Activated CD8-positive, alpha-beta T cell treated with anti-CD3 and anti-CD28 coated beads, Interleukin-2, amount 10 ng/mL, durations not matched to agents 7 days and 5 days (primary cell): ENCODE measurements at regions not wholly inside any gene's neighbourhood (a gene's known extent, or its start where the extent isn't known, plus 50 kb on each side); places are given as distances from the start of the nearest gene placed in this dataset.

Experiments used
- ATAC-seq: fragments of 150-1000 bp; cut with Tn5 transposase; one replicate; pipeline ENCODE4 v1.10.0; 2021; ENCODE audit warnings: moderate library complexity
- CTCF ChIA-PET: fragments of 350-600 bp; sonication (Branson Sonifier 250); formaldehyde crosslinking; loops from one replicate; lab custom pipeline; 2021; ENCODE audit warnings: antibody characterized with exemption; lab: Charles Lee
- POLR2A ChIA-PET: fragments of 350-600 bp; sonication (Branson Sonifier 250); formaldehyde crosslinking; loops from one replicate; lab custom pipeline; 2021; ENCODE audit warnings: antibody characterized with exemption; lab: Charles Lee
- DNase-seq: peaks from one replicate; pipeline ENCODE4 v3.0.0-alpha.2; 2020
- H3K27ac Mint-ChIP-seq: one replicate; pipeline ENCODE4 v1.8.0; 2021; ENCODE audit warnings: mild to moderate bottlenecking, mixed read lengths
- H3K27me3 Mint-ChIP-seq: one replicate; pipeline ENCODE4 v1.8.0; 2021; ENCODE audit warnings: low read depth, mixed read lengths
- H3K36me3 Mint-ChIP-seq: one replicate; pipeline ENCODE4 v1.8.0; 2021; ENCODE audit warnings: low read depth, mixed read lengths
- H3K4me1 Mint-ChIP-seq: one replicate; pipeline ENCODE4 v1.8.0; 2021; ENCODE audit warnings: low read depth, mixed read lengths
- H3K4me3 Mint-ChIP-seq: one replicate; pipeline ENCODE4 v1.8.0; 2021; ENCODE audit warnings: mild to moderate bottlenecking, mixed read lengths
- H3K9me3 Mint-ChIP-seq: one replicate; pipeline ENCODE4 v1.8.0; 2022; ENCODE audit warnings: mixed read lengths; ENCODE audit not compliant: insufficient read depth

GRCh38 chr3:182241766-182242488 lies 530.2 kb downstream of the SOX2 start:
- ChIA-PET POLR2A (no interaction called here), CTCF (no interaction called here)
- Mint-ChIP-seq H3K9me3 (no peaks in the 10 kb centered on the region), H3K4me3 (no peak overlapping the region), H3K4me1 (no peaks in the 10 kb centered on the region), H3K27me3 (no peaks in the 10 kb centered on the region), H3K27ac (no peak overlapping the region), H3K36me3 (no peaks in the 10 kb centered on the region)
- no peak for DNase-seq
- no peak for ATAC-seq

DNA sequence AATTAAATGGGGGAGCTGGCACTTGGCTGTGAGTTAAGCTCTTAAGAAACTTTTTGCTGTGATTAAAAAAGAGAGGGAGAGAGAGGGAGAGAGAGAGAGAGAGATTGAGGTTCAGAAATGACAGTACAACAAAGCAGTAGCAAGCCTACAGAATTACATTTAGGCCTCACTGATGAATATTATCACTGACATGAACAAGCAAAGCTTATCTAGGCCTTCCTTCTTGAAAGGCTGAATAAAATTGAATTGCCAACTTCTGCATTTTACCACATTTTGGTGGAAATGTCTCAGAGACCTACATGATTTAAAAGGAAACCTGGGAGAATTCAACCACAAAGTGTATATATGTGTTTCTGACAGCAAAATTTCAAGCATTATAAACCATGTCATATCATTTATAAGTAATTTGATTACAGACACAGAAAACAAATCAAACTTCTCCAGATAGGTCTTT lies 530.8 kb downstream of the SOX2 start:
- ATAC-seq: no peak
- H3K36me3 Mint-ChIP-seq: no peaks in the 10 kb centered on the region
- no peaks in the 10 kb centered on the region for H3K9me3 Mint-ChIP-seq
- H3K4me1 Mint-ChIP-seq: no peaks in the 10 kb centered on the region
- no peak overlapping the region for H3K27ac Mint-ChIP-seq
- ChIA-PET CTCF (no interaction called here), POLR2A (no interaction called here)
- H3K27me3 Mint-ChIP-seq: no peaks in the 10 kb centered on the region
- DNase-seq: no peak
- no peak overlapping the region for H3K4me3 Mint-ChIP-seq

- Mint-ChIP-seq H3K4me1 (no peaks in the 10 kb centered on the region), H3K27ac (no peak overlapping the region), H3K36me3 (no peaks in the 10 kb centered on the region), H3K27me3 (no peaks in the 10 kb centered on the region), H3K4me3 (no peak overlapping the region), H3K9me3 (no peaks in the 10 kb centered on the region)
- ATAC-seq (no peak), DNase-seq (no peak)
- ChIA-PET POLR2A (no interaction called here), CTCF (no interaction called here)
These were observed 531.9 kb downstream of the SOX2 start for GRCh38 chr3:182243625-182244024.

DNA sequence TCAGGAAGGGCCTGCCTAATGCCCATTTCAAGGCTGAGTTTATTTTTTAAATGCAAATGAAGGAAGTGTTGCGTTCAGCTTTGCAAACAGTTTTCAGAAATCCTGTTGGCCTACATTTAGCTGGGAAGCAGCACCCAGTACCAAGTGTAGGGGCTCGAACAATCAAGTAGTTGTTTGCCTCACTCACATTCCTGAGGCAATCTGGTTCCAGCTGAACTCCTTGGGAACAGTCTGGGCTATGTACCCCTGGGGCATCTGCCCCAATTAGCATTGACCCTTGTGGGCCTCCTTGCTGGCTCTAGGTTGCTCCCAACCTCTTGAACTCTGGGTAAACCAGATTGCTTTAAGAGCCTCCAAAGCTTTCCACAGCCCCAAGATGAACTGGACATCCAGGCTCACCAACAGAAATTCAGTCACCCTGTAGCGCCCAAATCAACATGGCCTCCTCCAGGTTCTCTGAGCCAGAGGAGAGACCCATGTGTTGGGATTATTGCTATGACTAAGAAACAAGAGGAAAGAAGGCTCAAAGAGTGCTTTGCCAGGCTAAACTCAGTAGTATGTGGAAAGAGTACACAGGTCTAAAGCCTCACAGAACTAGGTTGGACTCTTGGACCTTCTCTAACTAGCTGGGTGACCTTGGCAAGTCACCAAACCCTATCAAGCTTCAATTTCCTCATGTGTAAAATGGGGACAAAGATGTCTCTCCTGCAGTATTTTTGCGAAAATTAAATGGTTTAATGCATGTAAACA lies 532.7 kb downstream of the SOX2 start:
- DNase-seq (no peak), ATAC-seq (no peak)
- POLR2A ChIA-PET: no interaction called here
- CTCF ChIA-PET: no interaction called here
- no peaks in the 10 kb centered on the region for H3K27me3 Mint-ChIP-seq
- H3K4me3 Mint-ChIP-seq: no peak overlapping the region
- no peaks in the 10 kb centered on the region for H3K9me3 Mint-ChIP-seq
- no peak overlapping the region for H3K27ac Mint-ChIP-seq
- H3K36me3 Mint-ChIP-seq: no peaks in the 10 kb centered on the region
- H3K4me1 Mint-ChIP-seq: no peaks in the 10 kb centered on the region

DNA sequence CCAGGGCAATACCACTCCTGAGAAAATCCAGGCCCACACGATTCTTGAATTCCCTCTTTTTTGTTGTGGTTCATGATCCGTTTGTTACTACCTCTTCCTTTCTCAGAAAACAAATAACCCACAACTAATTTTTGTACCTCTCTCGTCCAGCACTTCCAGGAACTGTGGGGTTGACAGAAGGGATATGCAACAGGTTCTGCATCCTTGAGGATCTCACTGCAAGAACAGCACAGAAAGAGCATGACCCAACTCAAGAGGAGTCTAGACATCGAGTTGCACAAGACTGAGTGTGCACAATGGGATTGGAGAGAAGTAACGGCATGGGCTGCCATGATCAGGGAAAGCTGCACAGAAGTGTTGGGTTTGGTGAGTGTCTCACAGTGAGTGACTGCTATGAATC lies 533.3 kb downstream of the SOX2 start:
- H3K9me3 Mint-ChIP-seq: no peaks in the 10 kb centered on the region
- no peaks in the 10 kb centered on the region for H3K4me1 Mint-ChIP-seq
- H3K4me3 Mint-ChIP-seq: no peak overlapping the region
- ATAC-seq: no peak
- DNase-seq: no peak
- ChIA-PET CTCF (no interaction called here), POLR2A (no interaction called here)
- H3K36me3 Mint-ChIP-seq: no peaks in the 10 kb centered on the region
- no peaks in the 10 kb centered on the region for H3K27me3 Mint-ChIP-seq
- no peak overlapping the region for H3K27ac Mint-ChIP-seq

- Mint-ChIP-seq H3K4me3 (no peak overlapping the region), H3K9me3 (no peaks in the 10 kb centered on the region), H3K36me3 (no peaks in the 10 kb centered on the region), H3K27ac (no peak overlapping the region), H3K27me3 (no peaks in the 10 kb centered on the region), H3K4me1 (no peaks in the 10 kb centered on the region)
- POLR2A ChIA-PET: no interaction called here
- CTCF ChIA-PET: no interaction called here
- ATAC-seq (no peak), DNase-seq (no peak)
These were observed 535.1 kb downstream of the SOX2 start for GRCh38 chr3:182246870-182247269.

GRCh38 chr3:182248349-182248880 lies 536.7 kb downstream of the SOX2 start:
- POLR2A ChIA-PET: no interaction called here
- Mint-ChIP-seq H3K36me3 (no peaks in the 10 kb centered on the region), H3K27me3 (no peaks in the 10 kb centered on the region), H3K9me3 (no peaks in the 10 kb centered on the region), H3K4me1 (no peaks in the 10 kb centered on the region), H3K27ac (no peak overlapping the region), H3K4me3 (no peak overlapping the region)
- no peak for DNase-seq
- CTCF ChIA-PET: interaction anchor here (1.1 kb wide), 1 partner anchor 435 kb away, joined by 3 read pairs; no protein-coding TSS in a partner anchor
- no peak for ATAC-seq

- Mint-ChIP-seq H3K4me3 (no peak overlapping the region), H3K4me1 (no peaks in the 10 kb centered on the region), H3K27ac (no peak overlapping the region), H3K27me3 (peaks cover 2% of the 10 kb centered on the region), H3K36me3 (no peaks in the 10 kb centered on the region), H3K9me3 (no peaks in the 10 kb centered on the region)
- DNase-seq (no peak), ATAC-seq (no peak)
- CTCF ChIA-PET: no interaction called here
- POLR2A ChIA-PET: no interaction called here
These were observed 540.5 kb upstream of the ATP11B start for GRCh38 chr3:182252802-182253201.

- H3K27ac Mint-ChIP-seq: no peak overlapping the region
- H3K9me3 Mint-ChIP-seq: no peaks in the 10 kb centered on the region
- H3K36me3 Mint-ChIP-seq: no peaks in the 10 kb centered on the region
- H3K27me3 Mint-ChIP-seq: peaks cover 2% of the 10 kb centered on the region
- ATAC-seq (no peak), DNase-seq (no peak)
- CTCF ChIA-PET: no interaction called here
- no peaks in the 10 kb centered on the region for H3K4me1 Mint-ChIP-seq
- H3K4me3 Mint-ChIP-seq: no peak overlapping the region
- POLR2A ChIA-PET: no interaction called here
These were observed 538.1 kb upstream of the ATP11B start for GRCh38 chr3:182255158-182255557.

DNA sequence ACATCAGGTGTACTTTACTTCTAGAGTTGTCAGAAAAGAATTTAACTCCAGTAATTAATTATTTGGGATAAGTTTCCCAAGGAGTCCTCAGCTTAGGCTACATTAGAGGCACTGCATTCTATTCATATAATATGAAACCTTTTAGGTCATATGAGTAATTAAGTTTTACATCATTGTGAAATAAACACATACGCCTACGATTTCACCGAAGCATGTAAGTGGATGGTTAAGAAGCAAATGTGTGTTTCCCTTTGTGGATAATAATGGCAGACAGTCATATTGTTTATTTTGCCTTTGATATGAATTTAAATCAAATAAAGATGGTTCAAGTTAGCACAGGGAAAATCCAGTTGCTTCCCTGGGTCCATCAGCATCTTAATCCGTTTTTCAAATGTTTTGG lies 535.9 kb upstream of the ATP11B start:
- no peak overlapping the region for H3K27ac Mint-ChIP-seq
- no peak overlapping the region for H3K4me3 Mint-ChIP-seq
- no peaks in the 10 kb centered on the region for H3K9me3 Mint-ChIP-seq
- peaks cover 6% of the 10 kb centered on the region for H3K27me3 Mint-ChIP-seq
- ChIA-PET CTCF (no interaction called here), POLR2A (no interaction called here)
- ATAC-seq (no peak), DNase-seq (no peak)
- H3K4me1 Mint-ChIP-seq: no peaks in the 10 kb centered on the region
- no peaks in the 10 kb centered on the region for H3K36me3 Mint-ChIP-seq

- Mint-ChIP-seq H3K9me3 (no peaks in the 10 kb centered on the region), H3K27me3 (peaks cover 6% of the 10 kb centered on the region), H3K36me3 (no peaks in the 10 kb centered on the region), H3K27ac (no peak overlapping the region), H3K4me3 (no peak overlapping the region), H3K4me1 (no peaks in the 10 kb centered on the region)
- POLR2A ChIA-PET: no interaction called here
- no peak for DNase-seq
- CTCF ChIA-PET: no interaction called here
- ATAC-seq: no peak
These were observed 534.6 kb upstream of the ATP11B start for GRCh38 chr3:182258538-182259177.

DNA sequence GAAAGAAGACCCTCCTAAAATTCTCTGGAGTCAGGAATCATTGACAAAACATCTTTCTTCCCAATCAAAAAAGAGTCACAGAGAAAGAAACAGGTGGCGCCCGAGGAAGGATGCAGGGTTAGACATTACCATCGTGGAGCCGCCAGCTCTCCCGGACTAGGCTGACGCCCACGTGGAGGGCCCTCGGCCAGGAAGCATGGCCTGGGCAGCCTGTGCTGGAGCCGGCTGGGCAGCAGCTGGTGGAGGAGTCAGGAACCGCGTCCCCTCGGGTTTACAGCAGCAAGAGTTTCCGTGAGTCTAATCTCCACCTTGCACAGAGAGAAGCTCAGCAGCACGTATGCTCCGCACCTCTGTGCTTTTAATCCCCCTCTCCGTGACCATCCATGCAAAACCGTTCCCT lies 533.7 kb upstream of the ATP11B start:
- Mint-ChIP-seq H3K4me3 (no peak overlapping the region), H3K27ac (no peak overlapping the region), H3K9me3 (no peaks in the 10 kb centered on the region), H3K27me3 (peaks cover 5% of the 10 kb centered on the region), H3K4me1 (no peaks in the 10 kb centered on the region), H3K36me3 (no peaks in the 10 kb centered on the region)
- POLR2A ChIA-PET: no interaction called here
- DNase-seq (no peak), ATAC-seq (no peak)
- CTCF ChIA-PET: no interaction called here
